Rectal smooth muscle tissue (tissue), 1 donor: ENCODE measurements at regions not wholly inside any gene's neighbourhood (a gene's known extent, or its start where the extent isn't known, plus 50 kb on each side); places are given as distances from the start of the nearest gene placed in this dataset.

Experiments
- H3K27ac ChIP-seq: one replicate; pipeline ENCODE4 v1.7.0; 2013; ENCODE audit warnings: low read depth, low read length, inconsistent platforms
- H3K27me3 ChIP-seq: one replicate; pipeline ENCODE4 v1.7.0; 2013; ENCODE audit warnings: low read length; ENCODE audit not compliant: control insufficient read depth, insufficient read depth
- H3K36me3 ChIP-seq: one replicate; pipeline ENCODE4 v1.7.0; 2013; ENCODE audit warnings: low read length; ENCODE audit not compliant: control insufficient read depth, insufficient read depth
- H3K4me1 ChIP-seq: one replicate; pipeline ENCODE4 v1.7.0; 2013; ENCODE audit warnings: low read length; ENCODE audit not compliant: control insufficient read depth, insufficient read depth
- H3K4me3 ChIP-seq: one replicate; pipeline ENCODE4 v1.7.0; 2013; ENCODE audit warnings: low read length
- H3K9ac ChIP-seq: one replicate; pipeline ENCODE4 v1.7.0; 2013; ENCODE audit warnings: low read length

DNA sequence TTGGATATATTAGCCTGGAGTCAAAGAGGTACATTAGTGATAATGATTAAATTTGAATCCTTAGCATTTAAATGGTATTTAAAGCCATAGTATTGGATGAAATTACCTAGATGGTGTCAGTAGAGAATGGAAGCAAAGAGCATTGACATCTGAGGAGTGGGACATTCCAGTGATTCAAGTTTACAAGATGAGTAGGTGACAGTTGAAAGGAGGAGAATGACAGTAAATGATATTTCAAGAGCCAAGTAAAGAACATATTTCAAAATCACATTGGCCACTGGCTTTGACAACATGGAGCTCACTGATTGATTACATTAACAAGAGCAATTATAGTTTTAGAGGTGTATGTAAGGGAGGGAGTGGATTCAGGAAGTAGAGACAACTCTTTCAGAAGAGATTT is 93.9 kb upstream of the MEF2C start:
- Histone ChIP-seq H3K4me3 (no peak overlapping the region), H3K27ac (no peak overlapping the region), H3K4me1 (no peaks in the 10 kb centered on the region), H3K36me3 (no peaks in the 10 kb centered on the region), H3K9ac (no peak overlapping the region), H3K27me3 (no peaks in the 10 kb centered on the region)

DNA sequence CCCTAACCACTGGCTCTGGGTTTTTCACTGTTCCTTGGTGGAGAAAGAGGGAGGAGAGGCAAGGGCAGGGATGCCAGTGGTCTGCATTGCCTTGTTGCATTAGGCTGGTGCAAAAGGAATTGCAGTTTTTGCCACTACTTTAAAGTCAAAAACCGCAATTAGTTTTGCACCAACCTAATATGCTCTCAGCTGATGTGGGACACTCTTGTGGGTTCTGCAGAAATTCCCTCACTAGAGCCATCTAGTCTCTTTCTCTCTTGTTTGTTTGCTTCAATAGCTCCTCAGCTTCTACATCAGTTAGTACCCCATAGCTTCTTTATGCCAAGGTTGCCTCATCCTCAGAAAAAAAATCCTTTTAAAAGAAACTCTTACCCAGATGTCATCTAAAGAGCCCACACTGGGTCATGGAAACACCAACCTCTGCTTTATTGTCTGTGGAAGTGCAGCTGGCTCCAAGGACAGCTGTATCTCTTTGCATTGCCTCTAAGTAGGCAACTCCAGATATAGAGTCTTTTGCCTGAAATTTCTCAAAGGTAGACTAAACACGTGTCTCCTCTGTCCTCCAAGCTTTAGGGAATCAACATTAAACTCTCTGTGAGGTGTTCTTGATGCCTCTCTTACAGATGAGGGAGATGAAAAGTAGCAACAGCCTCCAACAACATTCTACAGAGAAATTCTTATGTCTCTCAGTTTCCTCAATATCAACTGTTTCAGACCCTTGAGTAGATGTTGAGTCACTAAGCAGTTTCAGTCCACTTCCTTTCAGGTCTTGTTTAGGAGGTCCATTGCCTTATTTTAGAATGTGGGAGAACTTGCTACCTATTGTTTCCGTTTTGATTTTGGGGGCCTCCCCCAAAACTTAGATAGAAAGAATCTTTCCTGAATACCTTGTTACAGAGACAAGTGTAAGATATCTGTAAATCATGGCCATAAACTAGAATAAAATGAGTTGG is 84.9 kb upstream of the MEF2C start:
- Histone ChIP-seq H3K9ac (no peak overlapping the region), H3K4me3 (no peak overlapping the region), H3K4me1 (no peaks in the 10 kb centered on the region), H3K27ac (no peak overlapping the region), H3K36me3 (no peaks in the 10 kb centered on the region), H3K27me3 (no peaks in the 10 kb centered on the region)

DNA sequence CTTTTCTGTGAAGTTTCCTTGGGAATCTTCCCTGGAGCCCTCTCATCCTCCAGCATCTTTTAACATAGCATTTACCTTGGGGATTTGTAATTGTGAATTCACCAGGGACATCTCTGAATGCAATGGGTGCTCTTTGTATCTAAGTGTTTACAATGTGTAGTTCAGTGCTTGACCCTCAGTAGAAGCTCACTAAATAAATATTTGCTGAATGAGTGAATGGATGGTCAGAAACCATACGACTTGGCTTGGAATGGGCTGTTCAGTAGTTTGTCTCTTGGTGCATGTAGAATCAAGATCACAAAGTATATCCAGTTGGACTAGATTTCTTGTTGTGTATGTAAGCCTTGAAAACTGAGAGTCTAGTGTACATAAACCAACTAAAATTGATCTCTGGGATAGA is 81.8 kb upstream of the MEF2C start:
- H3K9ac ChIP-seq, result no peak overlapping the region
- H3K4me3 ChIP-seq, result no peak overlapping the region
- H3K36me3 ChIP-seq, result no peaks in the 10 kb centered on the region
- no peaks in the 10 kb centered on the region for H3K4me1 ChIP-seq
- no peak overlapping the region for H3K27ac ChIP-seq
- H3K27me3 ChIP-seq, result no peaks in the 10 kb centered on the region

GRCh38 chr5:88957013-88957412 is 74.0 kb upstream of the MEF2C start:
- H3K4me1 ChIP-seq, result peaks cover 6% of the 10 kb centered on the region
- no peak overlapping the region for H3K27ac ChIP-seq
- H3K36me3 ChIP-seq, result no peaks in the 10 kb centered on the region
- H3K4me3 ChIP-seq, result no peak overlapping the region
- no peak overlapping the region for H3K9ac ChIP-seq
- no peaks in the 10 kb centered on the region for H3K27me3 ChIP-seq

DNA sequence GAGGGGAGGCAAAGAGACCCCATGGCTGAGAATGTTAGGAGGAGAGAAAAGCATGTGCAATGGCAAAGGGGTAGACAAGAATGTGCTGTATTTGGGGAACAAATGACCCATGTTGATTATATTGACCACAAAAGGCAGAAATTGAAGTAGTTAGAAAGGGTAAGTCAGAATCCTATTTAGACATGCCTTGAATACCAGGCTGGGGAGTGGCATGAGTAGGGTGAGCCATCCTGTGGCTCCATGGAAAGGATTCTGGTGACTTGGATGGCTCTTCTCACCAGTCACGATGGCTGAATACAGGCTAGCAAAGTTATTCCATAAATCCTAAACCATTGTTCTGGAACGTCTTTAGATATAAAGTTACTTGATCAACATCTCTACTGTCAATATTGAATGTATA is 73.4 kb upstream of the MEF2C start:
- Histone ChIP-seq H3K9ac (no peak overlapping the region), H3K36me3 (no peaks in the 10 kb centered on the region), H3K4me3 (no peak overlapping the region), H3K27ac (no peak overlapping the region), H3K27me3 (no peaks in the 10 kb centered on the region), H3K4me1 (peaks cover 6% of the 10 kb centered on the region)

GRCh38 chr5:88955403-88955802 is 72.4 kb upstream of the MEF2C start:
- Histone ChIP-seq H3K4me3 (no peak overlapping the region), H3K36me3 (no peaks in the 10 kb centered on the region), H3K27ac (no peak overlapping the region), H3K27me3 (no peaks in the 10 kb centered on the region), H3K9ac (no peak overlapping the region), H3K4me1 (peaks cover 8% of the 10 kb centered on the region)

DNA sequence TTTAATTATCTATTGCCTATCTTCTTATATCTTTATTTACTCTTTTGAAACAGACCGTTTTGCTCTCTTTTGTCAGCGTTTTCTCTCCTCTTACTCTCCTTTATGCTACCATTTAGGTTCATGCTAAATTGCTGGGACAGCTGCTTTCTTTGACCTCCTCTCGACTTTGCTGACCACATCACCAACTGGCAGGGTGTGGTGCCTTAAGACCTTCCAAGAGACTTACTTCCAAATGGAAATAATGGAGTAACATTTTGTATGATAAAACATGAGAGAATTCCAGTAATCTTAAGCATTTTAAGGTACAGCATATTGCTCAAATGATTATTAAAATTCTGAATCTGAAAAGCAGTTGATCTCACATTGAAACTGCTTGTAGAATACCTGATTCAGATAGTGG is 71.5 kb upstream of the MEF2C start:
- H3K36me3 ChIP-seq, result no peaks in the 10 kb centered on the region

GRCh38 chr5:88952996-88953643 is 70.1 kb upstream of the MEF2C start:
- Histone ChIP-seq H3K27me3 (no peaks in the 10 kb centered on the region), H3K9ac (no peak overlapping the region), H3K27ac (peak overlapping the region; percentile 30), H3K36me3 (no peaks in the 10 kb centered on the region), H3K4me3 (no peak overlapping the region), H3K4me1 (peaks cover 8% of the 10 kb centered on the region)

More for the DNA sequence above, 71.5 kb upstream of the MEF2C start:
- no peak overlapping the region for H3K9ac ChIP-seq
- no peak overlapping the region for H3K4me3 ChIP-seq
- no peaks in the 10 kb centered on the region for H3K27me3 ChIP-seq
- H3K4me1 ChIP-seq, result peaks cover 8% of the 10 kb centered on the region
- no peak overlapping the region for H3K27ac ChIP-seq

GRCh38 chr5:88952344-88952743 is 69.4 kb upstream of the MEF2C start:
- no peak overlapping the region for H3K4me3 ChIP-seq
- peaks cover 8% of the 10 kb centered on the region for H3K4me1 ChIP-seq
- H3K9ac ChIP-seq, result no peak overlapping the region
- H3K36me3 ChIP-seq, result no peaks in the 10 kb centered on the region
- H3K27me3 ChIP-seq, result no peaks in the 10 kb centered on the region
- H3K27ac ChIP-seq, result no peak overlapping the region

GRCh38 chr5:88951457-88951856 is 68.5 kb upstream of the MEF2C start:
- Histone ChIP-seq H3K36me3 (no peaks in the 10 kb centered on the region), H3K27ac (no peak overlapping the region), H3K9ac (no peak overlapping the region), H3K4me1 (peaks cover 8% of the 10 kb centered on the region), H3K4me3 (no peak overlapping the region), H3K27me3 (no peaks in the 10 kb centered on the region)

GRCh38 chr5:88948746-88949600 is 66.0 kb upstream of the MEF2C start:
- Histone ChIP-seq H3K4me1 (peaks cover 8% of the 10 kb centered on the region), H3K9ac (no peak overlapping the region), H3K27ac (no peak overlapping the region), H3K27me3 (no peaks in the 10 kb centered on the region), H3K36me3 (no peaks in the 10 kb centered on the region), H3K4me3 (no peak overlapping the region)
